Fibroblast of villous mesenchyme (primary cell): ENCODE measurements at regions not wholly inside any gene's neighbourhood (a gene's known extent, or its start where the extent isn't known, plus 50 kb on each side); places are given as distances from the start of the nearest gene placed in this dataset.
"Not testable (repeated sequence)": the region's sequence is repeated elsewhere in the genome, so short reads cannot be mapped to it uniquely, and the experiment has no call there.

Source experiments
- DNase-seq: peaks from one replicate; pipeline ENCODE4 v3.0.0-alpha.2; 2010; ENCODE audit warnings: low read depth
- H3K4me3 ChIP-seq: 2 replicates; pipeline ENCODE4 v1.5.1; 2011; ENCODE audit warnings: low read depth, mild to moderate bottlenecking, low read length
- CTCF ChIP-seq: IDR thresholded peaks from 2 replicates; pipeline ENCODE4 v1.5.1; 2012; ENCODE audit warnings: low read depth, mild to moderate bottlenecking, low read length; ENCODE audit not compliant: insufficient read depth

- no peak overlapping the region for H3K4me3 ChIP-seq
- no peak for DNase-seq
- TF ChIP-seq CTCF = no peak
Measured at GRCh38 chr7:67913604-67914003, 917.0 kb downstream of the TYW1 start.

- not testable (repeated sequence) for DNase-seq, H3K4me3 ChIP-seq
Measured at GRCh38 chr7:67916111-67916510, 919.5 kb downstream of the TYW1 start.

- DNase-seq = no peak
- no peak for TF ChIP-seq CTCF
- H3K4me3 ChIP-seq = no peak overlapping the region
Measured at GRCh38 chr7:67916571-67917436, 920.2 kb downstream of the TYW1 start.

GRCh38 chr7:67917437-67917755 is 920.8 kb downstream of the TYW1 start:
- TF ChIP-seq CTCF = no peak
- DNase-seq = no peak
- no peak overlapping the region for H3K4me3 ChIP-seq

- no peak for TF ChIP-seq CTCF
- no peak for DNase-seq
- H3K4me3 ChIP-seq = no peak overlapping the region
Measured at GRCh38 chr7:67918158-67918557, 921.5 kb downstream of the TYW1 start.

GRCh38 chr7:67923286-67923685 is 926.7 kb downstream of the TYW1 start:
- TF ChIP-seq CTCF = no peak
- H3K4me3 ChIP-seq = no peak overlapping the region
- no peak for DNase-seq

- H3K4me3 ChIP-seq = no peak overlapping the region
- DNase-seq = no peak
- no peak for TF ChIP-seq CTCF
Measured at GRCh38 chr7:67928141-67928540, 931.5 kb downstream of the TYW1 start.

- not testable (repeated sequence) for H3K4me3 ChIP-seq, DNase-seq
Measured at GRCh38 chr7:67936447-67936846, 939.8 kb downstream of the TYW1 start.
